Gastrocnemius medialis (tissue), 4 donors: ENCODE measurements at regions not wholly inside any gene's neighbourhood (a gene's known extent, or its start where the extent isn't known, plus 50 kb on each side); places are given as distances from the start of the nearest gene placed in this dataset.

Experiments
- CTCF ChIP-seq, 5 experiments: fragments of 450-650 bp in 3 of 5; fragments of 200-600 bp in 2 of 5; sonication (generic) in 2 of 5; IDR thresholded peaks in 4 of 5; conservative IDR thresholded peaks in 1 of 5; 1 replicate in 4 of 5; 2 replicates in 1 of 5; pipeline ENCODE4 v1.5.1; 2016 to 2019; ENCODE audit warnings: antibody characterized with exemption in 5 of 5, mild to moderate bottlenecking in 3 of 5, moderate library complexity in 3 of 5
- POLR2A ChIP-seq, 2 donors: fragments of 450-650 bp; IDR thresholded peaks; one replicate each; pipeline ENCODE4 v1.6.1; 2017; ENCODE audit warnings: antibody characterized with exemption in 2 of 2, mild to moderate bottlenecking in 2 of 2, moderate library complexity in 2 of 2

DNA sequence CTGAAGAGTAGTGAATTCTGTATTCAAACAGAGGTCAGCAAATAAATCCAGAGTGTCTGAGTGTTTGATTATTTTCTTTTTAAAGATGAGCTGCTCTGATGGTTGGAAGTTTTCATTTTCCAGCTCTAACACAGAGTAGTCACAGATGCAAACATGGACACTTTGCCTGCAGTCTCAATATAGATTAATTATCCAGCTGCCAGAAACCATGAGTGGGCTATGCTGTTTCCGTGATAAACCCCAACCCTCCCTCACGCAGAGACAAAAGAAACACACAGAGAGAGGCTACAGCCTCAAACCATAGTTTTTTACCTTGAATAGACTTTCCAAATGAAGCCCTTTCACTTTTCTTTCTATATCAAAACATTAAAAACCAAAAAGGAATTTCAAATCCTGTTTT is 884.7 kb downstream of the DIAPH3 start:
- TF ChIP-seq POLR2A (IDR thresholded peaks at IDR 0.05) (no peak), CTCF (IDR thresholded peaks at IDR 0.05 in 4 of 5, conservative IDR thresholded peaks at IDR 0.05 in 1 of 5) (no peak)
